K562 (cell line): ENCODE measurements at regions not wholly inside any gene's neighbourhood (a gene's known extent, or its start where the extent isn't known, plus 50 kb on each side); places are given as distances from the start of the nearest gene placed in this dataset.
A peak's percentile ranks its signal among the peaks of the same experiment; 100 is the strongest.

Experiments
- ATAC-seq: fragments of 200-7000 bp; cut with Tn5 transposase; 3 replicates; pipeline ENCODE4 v1.9.1; 2020; ENCODE audit warnings: moderate library complexity
- BruUV-seq: library from RNA; stranded (reverse); fragments of 400-500 nt; replicated peaks from 2 replicates; lab custom pipeline; 2021; lab: Mats Ljungman, UMichigan
- CTCF ChIA-PET: fragments of 300-600 bp; formaldehyde crosslinking; extraction: SDS; loops from one replicate; lab custom pipeline; 2021; ENCODE audit warnings: low intra/inter-chr PET ratio; lab: Yijun Ruan, JAX
- POLR2A ChIA-PET: fragments of 300-600, 350-650 bp; sonication (Branson Sonifier 250); formaldehyde crosslinking; extraction: SDS; loops from one replicate; lab custom pipeline; 2021; ENCODE audit warnings: antibody characterized with exemption, inconsistent platforms; lab: Yijun Ruan, JAX
- DNase-seq, 4 experiments: peaks; one replicate each; pipeline versions ENCODE4 v3.0.0 to v3.0.0-alpha.2; 2011 to 2018; ENCODE audit warnings: low spot score in 3 of 4, mixed read lengths in 3 of 4; ENCODE audit errors: extremely low read depth in 1 of 4
- FAIRE-seq: peaks from 2 replicates; lab custom pipeline; 2011; peaks lifted over from hg19 to GRCh38; lab: Jason Lieb, UNC
- H2AFZ ChIP-seq: 2 replicates; pipeline ENCODE4 v1.6.0; 2011; ENCODE audit warnings: low read depth, low read length, control low read depth, inconsistent platforms
- H3K27ac ChIP-seq: fragments of 200-600 bp; 3 replicates; pipeline ENCODE4 v1.8.0; 2011; ENCODE audit warnings: low read depth, mild to moderate bottlenecking, control low read depth, inconsistent platforms, low read length, moderate library complexity, mixed read lengths; ENCODE audit errors: extremely low read depth
- H3K27me3 ChIP-seq, 2 experiments: fragments of 300-600 bp in 1 of 2; 2 replicates in 1 of 2; 3 replicates in 1 of 2; pipeline versions ENCODE4 v1.6.0 to v1.8.0; 2011; ENCODE audit warnings: inconsistent platforms in 2 of 2, low read length in 2 of 2, mild to moderate bottlenecking in 1 of 2, mixed read lengths in 1 of 2, moderate library complexity in 1 of 2; ENCODE audit not compliant: control insufficient read depth in 2 of 2, insufficient read depth in 2 of 2
- H3K36me3 ChIP-seq: fragments of 300-600 bp; 3 replicates; pipeline ENCODE4 v1.8.0; 2011; ENCODE audit warnings: mild to moderate bottlenecking, low read length, inconsistent platforms; ENCODE audit not compliant: control insufficient read depth, insufficient read depth
- H3K4me1 ChIP-seq, 2 experiments: fragments of 200-600 bp in 1 of 2; replicated peaks in 1 of 2; 2 replicates in 1 of 2; 3 replicates in 1 of 2; pipeline versions ENCODE4 v1.5.1 to v1.8.0; 2011; ENCODE audit warnings: inconsistent platforms in 2 of 2, low read length in 2 of 2, mild to moderate bottlenecking in 1 of 2, mixed read lengths in 1 of 2, moderate library complexity in 1 of 2; ENCODE audit not compliant: control insufficient read depth in 2 of 2, insufficient read depth in 2 of 2
- H3K4me2 ChIP-seq: 2 replicates; pipeline ENCODE4 v1.6.1; 2011; ENCODE audit warnings: low read length, control low read depth, inconsistent platforms, mixed read lengths; ENCODE audit not compliant: insufficient read depth
- H3K4me3 ChIP-seq: fragments of 200-600 bp; sonication (generic), shearing (Covaris generic); 2 replicates; pipeline ENCODE4 v1.5.1; 2016; ENCODE audit warnings: control low read depth, inconsistent platforms
- H3K79me2 ChIP-seq: fragments of 200-600 bp; 3 replicates; pipeline ENCODE4 v1.8.0; 2011; ENCODE audit warnings: low read length, inconsistent platforms; ENCODE audit not compliant: control insufficient read depth, insufficient read depth
- H3K9ac ChIP-seq, 2 experiments: 2 replicates each; pipeline versions ENCODE4 v1.6.0 to v1.6.1; 2011; ENCODE audit warnings: low read depth in 2 of 2, low read length in 2 of 2, control low read depth in 1 of 2, inconsistent platforms in 1 of 2, mild to moderate bottlenecking in 1 of 2, mixed read lengths in 1 of 2; ENCODE audit not compliant: insufficient read depth in 1 of 2
- H3K9me1 ChIP-seq: one replicate; pipeline ENCODE4 v1.6.0; 2011; ENCODE audit warnings: inconsistent platforms, mild to moderate bottlenecking, low read length, moderate library complexity; ENCODE audit not compliant: control insufficient read depth, insufficient read depth
- H3K9me3 ChIP-seq: replicated peaks from 2 replicates; pipeline ENCODE4 v1.5.1; 2011; ENCODE audit warnings: low read depth, low read length, inconsistent platforms; ENCODE audit not compliant: control insufficient read depth, insufficient read depth
- H4K20me1 ChIP-seq: replicated peaks from 2 replicates; pipeline ENCODE4 v1.6.1; 2011; ENCODE audit warnings: low read length, inconsistent platforms, mixed read lengths; ENCODE audit not compliant: control insufficient read depth, insufficient read depth
- BHLHE40 ChIP-seq: IDR thresholded peaks from 2 replicates; pipeline ENCODE4 v1.6.1; 2011; ENCODE audit warnings: low read length, improper control_type of control experiment
- BRF1 ChIP-seq: IDR thresholded peaks from 3 replicates; pipeline ENCODE4 v1.6.1; 2011; ENCODE audit warnings: borderline replicate concordance, mild to moderate bottlenecking; ENCODE audit not compliant: insufficient read length; ENCODE audit errors: extremely low read depth
- CHD2 ChIP-seq: IDR thresholded peaks from 2 replicates; pipeline ENCODE4 v1.6.1; 2011; ENCODE audit warnings: low read depth, low read length
- FOSL1 ChIP-seq: fragments of 200-800 bp; sonication (Bioruptor generic); conservative IDR thresholded peaks from 2 replicates; pipeline ENCODE4 v1.6.1; 2016; ENCODE audit warnings: missing genetic modification characterization, missing compliant biosample characterization
- GABPA ChIP-seq: fragments of 200-800 bp; sonication (Bioruptor generic); conservative IDR thresholded peaks from 2 replicates; pipeline ENCODE4 v1.6.1; 2016; ENCODE audit warnings: low read depth, missing genetic modification characterization, missing compliant biosample characterization
- JUND ChIP-seq, 2 experiments: IDR thresholded peaks; 2 replicates in 1 of 2; 3 replicates in 1 of 2; pipeline ENCODE4 v1.6.1; 2011; ENCODE audit warnings: borderline replicate concordance in 2 of 2, low read depth in 2 of 2, low read length in 2 of 2, improper control_type of control experiment in 1 of 2, missing biosample characterization in 1 of 2, missing genetic modification characterization in 1 of 2, missing genetic modification reagents in 1 of 2
- RAD51 ChIP-seq: fragments of 450-650 bp; IDR thresholded peaks from 2 replicates; pipeline ENCODE4 v1.7.1; 2016; ENCODE audit warnings: low read depth, mild to moderate bottlenecking, borderline replicate concordance
- RBM22 ChIP-seq: fragments of 200-400 bp; formaldehyde crosslinking; IDR thresholded peaks from 2 replicates; pipeline ENCODE4 v1.6.1; 2018; ENCODE audit warnings: low read length, low read depth; ENCODE audit not compliant: poor library complexity, severe bottlenecking
- TOE1 ChIP-seq, 2 experiments: fragments of 450-650 bp in 1 of 2; sonication (generic) in 1 of 2; formaldehyde crosslinking in 1 of 2; IDR thresholded peaks; 2 replicates each; pipeline versions ENCODE4 v1.7.1 to v1.8.0; 2016 to 2022; ENCODE audit warnings: borderline replicate concordance in 2 of 2, mild to moderate bottlenecking in 2 of 2, antibody characterized with exemption in 1 of 2, inconsistent platforms in 1 of 2, low read depth in 1 of 2, missing genetic modification reagents in 1 of 2, moderate library complexity in 1 of 2
- ZNF280A ChIP-seq: fragments of 450-650 bp; IDR thresholded peaks from 2 replicates; pipeline ENCODE4 v1.6.1; 2018; ENCODE audit warnings: mild to moderate bottlenecking, low read depth; ENCODE audit not compliant: partially characterized antibody
- WGBS: fragments of 100-300 bp; shearing (Covaris generic); methylation state at CpG from one replicate; pipeline ENCODE4 v1.1.6; 2016; ENCODE audit warnings: low coverage, mixed read lengths; ENCODE audit not compliant: insufficient coverage; ENCODE audit errors: missing lambda C conversion rate; 5-methylcytosine and 5-hydroxymethylcytosine counted together
- in situ Hi-C: fragments of 300-500 bp; cut with MboI; formaldehyde crosslinking; loops from 4 replicates; pipeline ENCODE4 v1.15.0; 2018; ENCODE audit warnings: inconsistent platforms, mixed read lengths
- intact Hi-C: fragments of 100-400 bp; cut with micrococcal nuclease; formaldehyde crosslinking; loops from 2 replicates; pipeline ENCODE4 v1.14.2; 2022
- TF ChIP-seq, protein P1 (sequence below): sonication (generic); formaldehyde crosslinking; IDR thresholded peaks from 2 replicates; pipeline ENCODE4 v1.9.0; 2022; ENCODE audit warnings: mild to moderate bottlenecking, missing genetic modification reagents
- TF ChIP-seq, protein P2 (sequence below): sonication (generic); formaldehyde crosslinking; IDR thresholded peaks from 2 replicates; pipeline ENCODE4 v1.5.0; 2020; ENCODE audit warnings: missing genetic modification reagents
- TF ChIP-seq, protein P3 (sequence below), 2 experiments: fragments of 450-650 bp in 1 of 2; sonication (generic) in 1 of 2; formaldehyde crosslinking in 1 of 2; IDR thresholded peaks in 1 of 2; conservative IDR thresholded peaks in 1 of 2; 2 replicates each; pipeline versions ENCODE4 v1.6.1 to v1.8.1; 2016 to 2023; ENCODE audit warnings: mild to moderate bottlenecking in 2 of 2, moderate library complexity in 2 of 2, inconsistent platforms in 1 of 2, missing genetic modification reagents in 1 of 2
- TF ChIP-seq, protein P4 (sequence below): fragments of 450-650 bp; formaldehyde crosslinking; IDR thresholded peaks from 2 replicates; pipeline ENCODE4 v1.4.0; 2020; ENCODE audit warnings: mild to moderate bottlenecking, moderate library complexity

DNA sequence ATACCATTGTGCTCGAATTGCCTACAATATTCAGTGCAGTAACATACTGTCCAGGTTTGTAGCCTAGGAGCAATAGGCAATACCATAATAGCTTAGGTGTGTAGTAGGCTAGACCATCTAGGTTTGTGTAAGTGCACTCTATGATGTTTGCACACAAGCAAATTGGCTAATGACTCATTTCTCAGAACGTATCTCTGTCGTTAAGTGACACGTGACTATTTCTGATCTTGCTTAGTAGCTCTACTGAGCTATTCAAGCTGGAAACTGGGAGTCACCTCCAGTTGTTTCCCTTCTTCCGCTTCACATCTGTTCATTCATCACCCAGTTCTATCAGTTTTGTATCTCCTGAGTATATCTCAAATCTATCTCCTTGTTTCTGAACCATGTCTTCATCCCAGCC lies 86.1 kb downstream of the HNRNPD start:
- Histone ChIP-seq H3K9me1 (no peaks in the 10 kb centered on the region), H3K4me1 (peaks cover 0 to 15% of the 10 kb centered on the region in 2 experiments; a peak in 3 of 5 replicates), H3K9me3 (no peaks in the 10 kb centered on the region), H3K4me3 (no peak overlapping the region), H2AFZ (peak overlapping the region; percentile 58), H3K4me2 (no peak overlapping the region), H3K27me3 (peaks cover 2 to 4% of the 10 kb centered on the region in 2 experiments; a peak in 2 of 5 replicates), H3K9ac (no peak overlapping the region), H3K79me2 (no peaks in the 10 kb centered on the region), H3K27ac (no peak overlapping the region), H3K36me3 (no peaks in the 10 kb centered on the region), H4K20me1 (no peaks in the 10 kb centered on the region)
- FAIRE-seq (no peak), DNase-seq (peak in 1 of 4 experiments; percentile 16), ATAC-seq (no peak)
- no TSS peak for BruUV-seq
- in situ Hi-C loops: no loop called here
- POLR2A ChIA-PET: no interaction called here
- 7% methylated on average over 5 of the region's 5 CpGs for WGBS
- intact Hi-C loops: no loop called here
- CTCF ChIA-PET: no interaction called here
- TF ChIP-seq, protein P1, sequence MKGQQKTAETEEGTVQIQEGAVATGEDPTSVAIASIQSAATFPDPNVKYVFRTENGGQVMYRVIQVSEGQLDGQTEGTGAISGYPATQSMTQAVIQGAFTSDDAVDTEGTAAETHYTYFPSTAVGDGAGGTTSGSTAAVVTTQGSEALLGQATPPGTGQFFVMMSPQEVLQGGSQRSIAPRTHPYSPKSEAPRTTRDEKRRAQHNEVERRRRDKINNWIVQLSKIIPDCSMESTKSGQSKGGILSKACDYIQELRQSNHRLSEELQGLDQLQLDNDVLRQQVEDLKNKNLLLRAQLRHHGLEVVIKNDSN: peak; percentile 69; the same call in 1 of the 2 replicates
- TF ChIP-seq JUND (IDR thresholded peaks at IDR 0.05; ENCODE audit: borderline replicate concordance, low read depth, low read length) (peak; percentile 73), JUND (tag; IDR thresholded peaks at IDR 0.05; ENCODE audit: borderline replicate concordance, low read depth, low read length) (peak; percentile 85; the same call in 2 of the 3 replicates), RAD51 (peak; percentile 72), BHLHE40 (peak; percentile 46; the same call in 1 of the 2 replicates), TOE1 (IDR thresholded peaks at IDR 0.05; ENCODE audit: borderline replicate concordance) (peak; percentile 80; the same call in 1 of the 2 replicates), TOE1 (CRISPR knock-in tag; IDR thresholded peaks at IDR 0.05; ENCODE audit: borderline replicate concordance, low read depth) (no peak), BRF1 (no peak), CHD2 (no peak), FOSL1 (tag) (peak; percentile 77), GABPA (tag) (no peak), RBM22 (no peak), ZNF280A (no peak)
- TF ChIP-seq, protein P2, sequence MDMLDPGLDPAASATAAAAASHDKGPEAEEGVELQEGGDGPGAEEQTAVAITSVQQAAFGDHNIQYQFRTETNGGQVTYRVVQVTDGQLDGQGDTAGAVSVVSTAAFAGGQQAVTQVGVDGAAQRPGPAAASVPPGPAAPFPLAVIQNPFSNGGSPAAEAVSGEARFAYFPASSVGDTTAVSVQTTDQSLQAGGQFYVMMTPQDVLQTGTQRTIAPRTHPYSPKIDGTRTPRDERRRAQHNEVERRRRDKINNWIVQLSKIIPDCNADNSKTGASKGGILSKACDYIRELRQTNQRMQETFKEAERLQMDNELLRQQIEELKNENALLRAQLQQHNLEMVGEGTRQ (CRISPR knock-in tag): peak; percentile 43
- TF ChIP-seq, protein P3, sequence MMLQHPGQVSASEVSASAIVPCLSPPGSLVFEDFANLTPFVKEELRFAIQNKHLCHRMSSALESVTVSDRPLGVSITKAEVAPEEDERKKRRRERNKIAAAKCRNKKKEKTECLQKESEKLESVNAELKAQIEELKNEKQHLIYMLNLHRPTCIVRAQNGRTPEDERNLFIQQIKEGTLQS (IDR thresholded peaks at IDR 0.05): peak; percentile 60; the same call in 1 of the 2 replicates
- TF ChIP-seq, protein P3 (CRISPR knock-in tag; conservative IDR thresholded peaks at IDR 0.05): no peak
- TF ChIP-seq, protein P4, sequence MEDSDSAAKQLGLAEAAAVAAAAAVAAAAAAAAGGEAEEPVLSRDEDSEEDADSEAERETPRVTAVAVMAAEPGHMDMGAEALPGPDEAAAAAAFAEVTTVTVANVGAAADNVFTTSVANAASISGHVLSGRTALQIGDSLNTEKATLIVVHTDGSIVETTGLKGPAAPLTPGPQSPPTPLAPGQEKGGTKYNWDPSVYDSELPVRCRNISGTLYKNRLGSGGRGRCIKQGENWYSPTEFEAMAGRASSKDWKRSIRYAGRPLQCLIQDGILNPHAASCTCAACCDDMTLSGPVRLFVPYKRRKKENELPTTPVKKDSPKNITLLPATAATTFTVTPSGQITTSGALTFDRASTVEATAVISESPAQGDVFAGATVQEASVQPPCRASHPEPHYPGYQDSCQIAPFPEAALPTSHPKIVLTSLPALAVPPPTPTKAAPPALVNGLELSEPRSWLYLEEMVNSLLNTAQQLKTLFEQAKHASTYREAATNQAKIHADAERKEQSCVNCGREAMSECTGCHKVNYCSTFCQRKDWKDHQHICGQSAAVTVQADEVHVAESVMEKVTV (CRISPR knock-in tag): no peak
